Activated naive CD4-positive, alpha-beta T cell treated with anti-CD3 and anti-CD28 coated beads for 36 hours (primary cell): ENCODE measurements at regions not wholly inside any gene's neighbourhood (a gene's known extent, or its start where the extent isn't known, plus 50 kb on each side); places are given as distances from the start of the nearest gene placed in this dataset.

ENCODE experiments used
- CTCF ChIA-PET: fragments of 350-600 bp; sonication (Branson Sonifier 250); formaldehyde crosslinking; loops from one replicate; lab custom pipeline; 2021; ENCODE audit warnings: antibody characterized with exemption; lab: Charles Lee
- DNase-seq: peaks from one replicate; pipeline ENCODE4 v3.0.0-alpha.2; 2020
- H3K27ac Mint-ChIP-seq: one replicate; pipeline ENCODE4 v1.8.0; 2021; ENCODE audit warnings: mild to moderate bottlenecking, mixed read lengths
- H3K27me3 Mint-ChIP-seq: one replicate; pipeline ENCODE4 v1.8.0; 2021; ENCODE audit warnings: low read depth, mixed read lengths
- H3K36me3 Mint-ChIP-seq: one replicate; pipeline ENCODE4 v1.8.0; 2021; ENCODE audit warnings: low read depth, mixed read lengths
- H3K4me1 Mint-ChIP-seq: one replicate; pipeline ENCODE4 v1.8.0; 2021; ENCODE audit warnings: low read depth, mixed read lengths
- H3K4me3 Mint-ChIP-seq: one replicate; pipeline ENCODE4 v1.8.0; 2021; ENCODE audit warnings: mild to moderate bottlenecking, moderate library complexity, mixed read lengths
- H3K9me3 Mint-ChIP-seq: one replicate; pipeline ENCODE4 v1.8.0; 2021; ENCODE audit warnings: mixed read lengths
- intact Hi-C: fragments of 100-400 bp; cut with micrococcal nuclease; formaldehyde crosslinking; loops from one replicate; pipeline ENCODE4 v1.15.1; 2023

DNA sequence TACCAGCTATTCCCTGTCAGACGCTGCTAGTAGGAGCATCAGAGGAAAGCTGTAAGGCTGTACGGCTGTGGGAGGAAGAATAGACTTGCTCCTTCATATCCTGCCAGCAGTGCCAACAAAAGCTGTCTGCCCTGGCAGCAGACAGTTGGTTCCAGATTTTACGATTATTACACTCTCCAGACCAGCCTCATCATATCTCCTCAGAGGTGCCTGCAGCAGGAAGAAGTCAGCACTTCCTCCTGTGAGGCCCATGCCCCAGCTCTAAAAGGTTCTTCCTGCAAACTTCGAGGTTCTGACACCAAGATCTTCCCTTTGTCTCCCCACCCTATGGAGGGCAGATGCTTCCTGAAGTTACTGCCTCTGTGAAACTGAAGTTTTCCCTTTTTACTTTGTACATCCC, 537.7 kb upstream of the PKDCC start:
- intact Hi-C loops = no loop called here
- H3K36me3 Mint-ChIP-seq = no peaks in the 10 kb centered on the region
- no peaks in the 10 kb centered on the region for H3K27me3 Mint-ChIP-seq
- no peaks in the 10 kb centered on the region for H3K4me1 Mint-ChIP-seq
- no peaks in the 10 kb centered on the region for H3K9me3 Mint-ChIP-seq
- CTCF ChIA-PET = no interaction called here
- H3K27ac Mint-ChIP-seq = no peak overlapping the region
- DNase-seq = no peak
- H3K4me3 Mint-ChIP-seq = no peak overlapping the region

DNA sequence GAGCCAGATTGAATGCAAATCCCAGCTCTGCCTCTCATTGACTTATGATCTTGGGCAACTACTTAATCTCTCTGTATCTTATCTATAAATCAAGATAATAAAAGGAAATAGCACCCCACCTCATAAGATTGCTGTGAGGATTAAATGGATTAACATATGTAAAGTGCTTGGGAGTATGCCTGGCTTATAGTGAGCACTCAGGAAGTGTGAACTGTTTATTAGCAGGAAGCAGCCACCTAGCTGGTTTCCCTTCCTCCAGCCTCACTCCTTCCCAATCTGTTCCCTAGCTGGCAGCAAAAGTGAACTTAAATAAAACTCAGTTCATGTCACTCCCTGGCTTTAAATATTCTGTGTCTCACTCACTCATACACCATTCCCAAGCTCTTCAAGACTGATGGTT, 526.6 kb upstream of the PKDCC start:
- H3K27ac Mint-ChIP-seq = no peak overlapping the region
- intact Hi-C loops = no loop called here
- CTCF ChIA-PET = interaction anchor here (0.6 kb wide), 1 partner anchor 90 kb away, joined by 5 read pairs; no protein-coding TSS in a partner anchor
- no peak overlapping the region for H3K4me3 Mint-ChIP-seq
- H3K36me3 Mint-ChIP-seq = no peaks in the 10 kb centered on the region
- H3K4me1 Mint-ChIP-seq = no peaks in the 10 kb centered on the region
- no peaks in the 10 kb centered on the region for H3K9me3 Mint-ChIP-seq
- H3K27me3 Mint-ChIP-seq = no peaks in the 10 kb centered on the region
- DNase-seq = no peak

DNA sequence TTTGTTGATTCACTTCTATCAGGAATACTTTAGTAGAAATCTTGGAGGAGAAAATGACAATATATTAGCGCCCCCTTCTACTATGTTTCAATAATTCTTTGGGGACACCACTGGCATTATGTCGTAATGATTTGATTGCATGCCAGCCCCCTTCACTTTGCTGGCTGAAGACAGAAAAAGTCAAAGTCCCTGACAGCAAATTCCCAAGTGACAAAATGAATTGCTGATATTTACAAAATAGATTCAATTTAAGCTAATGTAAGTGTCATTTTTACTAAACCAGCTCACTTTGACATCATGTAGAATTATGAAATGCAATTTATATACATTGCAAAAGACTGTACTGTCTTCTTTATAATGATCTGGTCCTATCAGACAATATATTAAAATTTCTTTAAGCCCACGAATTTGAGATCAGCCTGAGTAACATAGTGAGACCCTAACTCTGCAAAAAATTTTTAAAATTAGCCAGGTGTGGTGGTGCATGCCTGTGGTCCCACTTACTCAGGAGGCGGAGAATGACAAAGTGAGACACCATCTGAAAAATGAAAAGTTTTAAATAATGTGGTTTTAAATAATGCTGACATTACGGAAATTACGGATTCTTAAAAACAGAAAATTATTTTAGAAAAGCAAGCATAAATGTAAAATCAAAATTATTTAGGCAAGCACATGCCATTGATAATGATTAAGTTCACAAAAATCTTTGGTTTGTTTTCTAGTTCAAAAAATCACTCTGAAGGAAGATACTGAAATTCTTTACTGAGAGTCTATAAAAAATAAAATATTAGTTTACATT, 520.1 kb upstream of the PKDCC start:
- CTCF ChIA-PET = no interaction called here
- intact Hi-C loops = no loop called here
- no peaks in the 10 kb centered on the region for H3K9me3 Mint-ChIP-seq
- no peaks in the 10 kb centered on the region for H3K27me3 Mint-ChIP-seq
- H3K36me3 Mint-ChIP-seq = no peaks in the 10 kb centered on the region
- no peak for DNase-seq
- no peaks in the 10 kb centered on the region for H3K4me1 Mint-ChIP-seq
- no peak overlapping the region for H3K4me3 Mint-ChIP-seq
- H3K27ac Mint-ChIP-seq = no peak overlapping the region

DNA sequence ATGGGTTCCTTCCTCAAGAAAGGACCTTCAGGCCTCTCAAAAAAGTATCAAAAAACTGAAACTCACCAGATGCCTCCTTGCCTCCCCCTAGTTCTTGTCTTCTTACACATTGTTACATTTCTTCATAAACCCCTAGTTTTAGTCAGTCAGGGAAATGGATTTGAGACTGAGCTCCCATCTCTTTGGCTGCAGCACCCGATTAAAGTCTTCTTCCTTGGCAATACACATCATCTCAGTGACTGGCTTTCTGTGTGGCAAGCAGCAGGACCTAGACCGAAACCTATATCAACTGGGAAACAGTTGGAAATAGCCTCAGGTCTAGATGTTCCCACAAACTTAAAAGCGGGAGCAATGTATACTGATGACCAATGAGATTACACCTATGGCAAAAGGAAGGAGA, 512.2 kb upstream of the PKDCC start:
- H3K4me1 Mint-ChIP-seq = no peaks in the 10 kb centered on the region
- peaks cover 3% of the 10 kb centered on the region for H3K9me3 Mint-ChIP-seq
- CTCF ChIA-PET = no interaction called here
- no peak for DNase-seq
- H3K36me3 Mint-ChIP-seq = no peaks in the 10 kb centered on the region
- no peaks in the 10 kb centered on the region for H3K27me3 Mint-ChIP-seq
- H3K4me3 Mint-ChIP-seq = no peak overlapping the region
- no peak overlapping the region for H3K27ac Mint-ChIP-seq
- intact Hi-C loops = no loop called here

DNA sequence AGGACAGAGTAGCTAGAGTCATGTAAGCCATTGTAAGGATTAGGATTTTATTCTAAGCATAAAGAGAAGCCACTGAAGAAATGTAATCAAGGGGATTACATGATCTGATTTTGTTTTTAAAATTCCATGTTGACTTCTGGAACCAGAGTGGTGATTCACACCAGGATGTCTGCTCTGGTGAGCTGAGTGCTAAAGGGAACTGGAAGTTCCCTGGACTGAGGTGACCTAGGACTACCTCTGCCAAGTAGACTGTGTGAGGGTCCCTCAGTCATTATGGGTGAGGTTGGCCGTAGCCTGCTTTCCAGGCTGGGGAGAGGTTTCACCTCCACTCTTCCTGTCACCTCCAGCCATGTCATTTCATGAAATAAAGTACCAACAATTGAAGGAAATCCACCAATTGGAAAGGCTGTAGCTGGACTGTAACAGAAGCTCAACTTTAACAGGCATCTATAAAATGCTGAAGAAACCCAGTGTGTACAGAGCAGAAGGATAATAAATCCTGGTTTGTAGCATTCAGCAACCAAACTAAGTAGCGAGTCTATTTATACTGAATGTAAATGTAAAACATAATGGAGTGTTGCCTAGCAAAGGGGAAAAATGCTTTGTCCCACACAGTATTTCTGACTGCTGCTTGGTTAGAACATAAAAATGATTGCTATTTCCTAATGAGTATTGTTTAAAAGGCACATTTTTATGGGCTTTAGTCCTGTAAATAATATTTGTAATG, 507.4 kb upstream of the PKDCC start:
- no peak for DNase-seq
- no peaks in the 10 kb centered on the region for H3K4me1 Mint-ChIP-seq
- no peak overlapping the region for H3K27ac Mint-ChIP-seq
- intact Hi-C loops = no loop called here
- H3K9me3 Mint-ChIP-seq = peaks cover 3% of the 10 kb centered on the region
- H3K27me3 Mint-ChIP-seq = no peaks in the 10 kb centered on the region
- no peak overlapping the region for H3K4me3 Mint-ChIP-seq
- no peaks in the 10 kb centered on the region for H3K36me3 Mint-ChIP-seq
- CTCF ChIA-PET = no interaction called here

DNA sequence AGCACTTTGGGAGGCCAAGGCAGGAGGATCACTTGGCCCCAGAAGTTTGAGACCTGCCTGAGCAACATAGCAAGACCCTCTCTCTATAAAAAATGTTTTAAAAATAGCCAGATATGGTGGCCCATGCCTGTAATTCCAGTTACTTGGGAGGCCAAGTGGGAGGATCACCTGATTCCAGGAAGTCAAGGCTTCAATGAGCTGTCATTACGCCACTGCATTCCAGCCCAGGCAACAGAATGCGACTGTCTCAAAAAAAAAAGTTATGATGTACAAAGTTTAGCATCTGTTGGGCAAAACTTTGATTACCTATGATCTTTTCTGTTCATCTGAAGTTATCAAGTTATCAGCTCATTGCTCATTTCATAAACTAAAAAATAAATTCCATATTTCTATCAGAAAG, 504.1 kb upstream of the PKDCC start:
- Mint-ChIP-seq H3K9me3 (no peaks in the 10 kb centered on the region), H3K27me3 (no peaks in the 10 kb centered on the region), H3K4me3 (no peak overlapping the region), H3K4me1 (no peaks in the 10 kb centered on the region), H3K27ac (no peak overlapping the region), H3K36me3 (no peaks in the 10 kb centered on the region)
- CTCF ChIA-PET = interaction anchor here (0.8 to 1.6 kb wide), 2 partner anchors 151 to 222 kb away, joined by 3 to 4 read pairs; no protein-coding TSS in a partner anchor
- DNase-seq = no peak
- intact Hi-C loops = no loop called here

DNA sequence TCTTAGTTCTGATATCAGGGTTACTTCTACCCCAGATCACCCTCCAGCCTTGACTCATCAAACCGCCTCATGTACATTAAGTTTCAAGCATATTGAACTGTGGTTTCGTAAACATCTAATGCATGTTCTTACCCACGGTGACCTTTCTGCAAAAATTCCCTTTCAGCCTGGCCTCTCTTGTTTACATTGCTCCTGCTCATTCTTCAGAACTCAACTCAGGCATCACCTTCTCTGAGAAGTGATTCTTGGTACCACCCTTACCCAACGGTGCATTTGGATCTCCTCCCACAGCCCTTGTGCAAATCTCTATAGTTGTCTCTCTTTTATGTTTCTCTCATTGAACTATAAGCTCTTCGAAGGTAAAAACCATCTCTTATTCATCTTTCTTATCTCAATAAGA, 503.1 kb upstream of the PKDCC start:
- intact Hi-C loops = no loop called here
- Mint-ChIP-seq H3K27me3 (no peaks in the 10 kb centered on the region), H3K4me3 (no peak overlapping the region), H3K4me1 (no peaks in the 10 kb centered on the region), H3K9me3 (no peaks in the 10 kb centered on the region), H3K27ac (no peak overlapping the region), H3K36me3 (no peaks in the 10 kb centered on the region)
- CTCF ChIA-PET = interaction anchor here (0.7 to 1.6 kb wide), 2 partner anchors 33 to 221 kb away, joined by 3 read pairs; no protein-coding TSS in a partner anchor
- no peak for DNase-seq

DNA sequence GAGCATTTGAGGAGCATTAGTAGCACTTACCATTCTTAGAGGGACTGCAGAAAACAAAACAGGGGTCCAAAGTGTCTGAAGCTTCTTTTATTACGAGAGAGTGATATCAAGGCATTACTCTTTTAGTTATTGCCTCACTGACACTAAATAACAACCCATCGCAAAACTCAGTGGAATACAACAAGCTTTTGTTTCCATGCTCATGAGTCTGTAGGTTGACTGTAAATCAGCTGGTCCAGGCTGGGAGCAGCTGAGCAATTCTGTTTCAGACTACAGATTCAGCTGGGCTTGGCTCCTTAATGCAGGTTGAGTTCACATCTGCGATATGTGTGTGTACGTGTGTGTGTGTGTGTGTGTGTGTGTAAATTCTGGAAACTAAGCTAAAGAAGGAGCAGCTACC, 501.8 kb upstream of the PKDCC start:
- Mint-ChIP-seq H3K4me3 (no peak overlapping the region), H3K9me3 (no peaks in the 10 kb centered on the region), H3K36me3 (no peaks in the 10 kb centered on the region), H3K27ac (no peak overlapping the region), H3K27me3 (no peaks in the 10 kb centered on the region), H3K4me1 (no peaks in the 10 kb centered on the region)
- CTCF ChIA-PET = no interaction called here
- no peak for DNase-seq
- intact Hi-C loops = no loop called here

DNA sequence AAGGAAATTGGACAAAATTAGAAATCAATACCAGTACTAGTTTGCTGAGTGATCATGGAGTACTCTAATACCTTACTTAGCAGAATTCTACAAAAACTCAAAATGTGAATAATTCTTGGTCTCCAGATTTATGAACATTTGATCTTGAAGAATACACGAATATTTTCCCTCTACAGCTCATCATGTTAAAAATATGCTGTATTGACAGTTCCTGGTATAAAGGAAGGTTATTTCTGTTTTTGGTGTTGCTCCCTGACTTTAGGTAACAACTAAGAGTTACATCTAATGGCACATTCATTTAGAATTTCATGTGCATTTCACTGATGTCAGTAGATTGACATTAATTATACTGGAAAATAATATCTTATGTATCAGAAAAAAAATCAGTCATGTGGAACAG, 479.2 kb upstream of the PKDCC start:
- DNase-seq = no peak
- Mint-ChIP-seq H3K27me3 (peaks cover 3% of the 10 kb centered on the region), H3K4me3 (no peak overlapping the region), H3K27ac (no peak overlapping the region), H3K36me3 (no peaks in the 10 kb centered on the region), H3K9me3 (no peaks in the 10 kb centered on the region), H3K4me1 (no peaks in the 10 kb centered on the region)
- intact Hi-C loops = no loop called here
- CTCF ChIA-PET = no interaction called here

DNA sequence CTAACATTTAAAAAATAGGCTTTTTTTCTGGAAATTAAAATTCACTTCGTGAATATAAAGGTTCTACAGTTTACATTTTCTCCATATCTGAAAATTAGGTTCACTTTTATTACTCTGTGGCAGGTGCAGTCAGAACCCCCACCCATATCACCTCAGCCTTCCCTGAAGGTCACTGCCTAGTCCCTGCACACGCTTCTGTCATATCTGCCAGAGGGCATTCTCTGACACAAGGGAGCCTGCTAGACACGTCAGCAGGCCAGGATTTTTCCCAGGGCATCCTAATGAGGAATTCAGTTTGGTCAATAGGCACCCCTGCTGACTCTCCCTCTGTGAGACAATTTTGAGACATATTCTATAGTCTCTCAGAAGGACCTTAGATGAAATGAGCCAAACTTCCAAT, 475.7 kb upstream of the PKDCC start:
- no peaks in the 10 kb centered on the region for H3K36me3 Mint-ChIP-seq
- no peak for DNase-seq
- peaks cover 3% of the 10 kb centered on the region for H3K27me3 Mint-ChIP-seq
- H3K27ac Mint-ChIP-seq = no peak overlapping the region
- H3K4me1 Mint-ChIP-seq = no peaks in the 10 kb centered on the region
- intact Hi-C loops = no loop called here
- CTCF ChIA-PET = no interaction called here
- H3K4me3 Mint-ChIP-seq = no peak overlapping the region
- H3K9me3 Mint-ChIP-seq = no peaks in the 10 kb centered on the region

DNA sequence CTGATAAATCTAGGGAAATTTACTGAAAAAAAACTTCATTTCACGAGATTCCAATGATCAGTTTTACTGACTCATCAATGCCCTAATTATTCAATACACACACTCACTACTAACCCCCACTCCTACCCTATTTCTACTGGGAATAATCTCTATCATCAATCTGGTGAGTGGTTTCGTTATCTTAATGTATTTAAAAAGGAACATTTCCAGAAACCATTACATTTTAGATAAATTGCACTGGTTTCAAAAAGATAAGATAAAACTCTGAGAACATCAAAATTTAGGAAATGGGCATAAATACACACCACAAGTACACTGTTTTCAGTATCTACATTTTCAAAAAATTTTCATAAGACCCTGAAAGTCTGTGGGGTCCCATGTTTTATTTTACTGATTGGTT, 471.4 kb upstream of the PKDCC start:
- CTCF ChIA-PET = no interaction called here
- H3K36me3 Mint-ChIP-seq = no peaks in the 10 kb centered on the region
- no peak overlapping the region for H3K27ac Mint-ChIP-seq
- no peaks in the 10 kb centered on the region for H3K27me3 Mint-ChIP-seq
- no peak for DNase-seq
- intact Hi-C loops = no loop called here
- H3K4me3 Mint-ChIP-seq = no peak overlapping the region
- H3K9me3 Mint-ChIP-seq = no peaks in the 10 kb centered on the region
- H3K4me1 Mint-ChIP-seq = no peaks in the 10 kb centered on the region

DNA sequence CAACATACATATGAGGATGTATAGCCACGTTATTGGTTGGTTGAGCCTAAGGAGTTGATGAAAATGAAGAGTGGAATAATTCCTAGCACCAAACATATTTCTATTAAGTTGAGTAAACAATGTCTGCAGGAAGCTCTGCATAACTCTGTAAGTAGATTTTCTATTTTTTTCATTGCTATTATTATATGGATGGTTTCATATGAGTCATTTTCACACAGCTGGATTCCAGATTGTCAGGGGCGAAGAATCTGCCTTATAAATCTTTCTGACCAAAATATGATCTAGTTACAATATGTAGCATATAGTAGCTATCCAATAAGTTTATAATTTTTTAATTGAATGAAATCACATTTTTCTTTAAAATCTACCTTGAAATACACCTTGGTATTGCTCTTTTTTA, 468.0 kb upstream of the PKDCC start:
- Mint-ChIP-seq H3K27me3 (no peaks in the 10 kb centered on the region), H3K4me3 (no peak overlapping the region), H3K4me1 (no peaks in the 10 kb centered on the region), H3K9me3 (peaks cover 13% of the 10 kb centered on the region), H3K36me3 (no peaks in the 10 kb centered on the region), H3K27ac (no peak overlapping the region)
- no peak for DNase-seq
- intact Hi-C loops = no loop called here
- CTCF ChIA-PET = no interaction called here

DNA sequence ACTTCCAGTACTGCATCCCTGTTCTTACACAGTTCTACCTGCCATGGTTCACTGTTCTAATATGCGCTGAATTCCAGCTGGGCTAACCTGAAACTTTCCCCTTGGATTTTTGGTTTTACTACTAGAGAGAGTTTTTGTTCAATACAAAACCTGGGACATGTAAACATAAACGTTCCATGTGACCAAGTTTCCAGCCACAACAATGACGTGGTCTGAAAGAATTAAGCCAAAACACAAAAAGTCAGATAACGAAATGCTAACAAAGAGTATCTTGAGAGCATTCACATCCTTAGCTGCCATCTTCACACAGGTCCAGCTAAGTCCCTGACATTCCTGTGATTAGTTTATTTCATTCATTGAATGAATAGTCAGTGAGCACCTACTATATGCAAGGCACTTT, 467.0 kb upstream of the PKDCC start:
- Mint-ChIP-seq H3K27ac (no peak overlapping the region), H3K27me3 (no peaks in the 10 kb centered on the region), H3K4me3 (no peak overlapping the region), H3K4me1 (no peaks in the 10 kb centered on the region), H3K36me3 (no peaks in the 10 kb centered on the region), H3K9me3 (peaks cover 18% of the 10 kb centered on the region)
- intact Hi-C loops = no loop called here
- DNase-seq = no peak
- CTCF ChIA-PET = no interaction called here
